SK-N-SH (cell line): ENCODE measurements at regions not wholly inside any gene's neighbourhood (a gene's known extent, or its start where the extent isn't known, plus 50 kb on each side); places are given as distances from the start of the nearest gene placed in this dataset.

Source experiments
- CTCF ChIA-PET: fragments of 300-600, 350-600 bp; formaldehyde crosslinking; extraction: SDS; loops from one replicate; lab custom pipeline; 2021; lab: Yijun Ruan, JAX
- POLR2A ChIA-PET: fragments of 350-600 bp; sonication (Branson Sonifier 250); formaldehyde crosslinking; extraction: SDS; loops from one replicate; lab custom pipeline; 2020; ENCODE audit warnings: antibody characterized with exemption, inconsistent platforms; lab: Yijun Ruan, JAX
- DNase-seq: peaks from one replicate; pipeline ENCODE4 v3.0.0; 2012
- H2AFZ ChIP-seq: fragments of 200-600 bp; sonication (generic); 2 replicates; pipeline ENCODE4 v1.8.1; 2016; ENCODE audit warnings: antibody characterized with exemption, mild to moderate bottlenecking, low read depth
- H3F3A ChIP-seq: fragments of 200-600 bp; sonication (generic); replicated peaks from 2 replicates; pipeline ENCODE3; 2016; ENCODE audit warnings: antibody characterized with exemption, mild to moderate bottlenecking; ENCODE audit not compliant: insufficient read depth
- H3K27ac ChIP-seq, 2 experiments: fragments of 200-500 bp in 1 of 2; fragments of 200-600 bp in 1 of 2; sonication (Bioruptor generic) in 1 of 2; sonication (generic), shearing (Covaris generic) in 1 of 2; 2 replicates each; pipeline versions ENCODE4 v1.5.1 to v1.6.1; 2014 to 2016; ENCODE audit warnings: low read depth in 2 of 2, inconsistent platforms in 1 of 2, low read length in 1 of 2, mild to moderate bottlenecking in 1 of 2, mixed read lengths in 1 of 2
- H3K27me3 ChIP-seq: fragments of 200-600 bp; sonication (generic), shearing (Covaris generic); 2 replicates; pipeline ENCODE4 v1.6.1; 2016; ENCODE audit warnings: mixed run types; ENCODE audit not compliant: insufficient read depth
- H3K36me3 ChIP-seq, 2 experiments: fragments of 200-500 bp in 1 of 2; fragments of 200-600 bp in 1 of 2; sonication (Bioruptor generic) in 1 of 2; sonication (generic) in 1 of 2; replicated peaks in 1 of 2; 2 replicates each; pipeline versions ENCODE3 to v1.5.1; 2014 to 2016; ENCODE audit warnings: low read length in 1 of 2, mild to moderate bottlenecking in 1 of 2; ENCODE audit not compliant: insufficient read depth in 2 of 2, control insufficient read depth in 1 of 2
- H3K4me1 ChIP-seq, 2 experiments: fragments of 200-500 bp in 1 of 2; fragments of 200-600 bp in 1 of 2; sonication (Bioruptor generic) in 1 of 2; sonication (generic), shearing (Covaris generic) in 1 of 2; 2 replicates each; pipeline versions ENCODE4 v1.5.1 to v1.6.1; 2014 to 2016; ENCODE audit warnings: low read depth in 1 of 2, low read length in 1 of 2, mixed run types in 1 of 2; ENCODE audit not compliant: insufficient read depth in 2 of 2, control insufficient read depth in 1 of 2
- H3K4me2 ChIP-seq: fragments of 200-600 bp; sonication (generic), shearing (Covaris generic); 2 replicates; pipeline ENCODE4 v1.6.1; 2017; ENCODE audit warnings: mixed run types
- H3K4me3 ChIP-seq, 2 experiments: fragments of 200-500 bp in 1 of 2; fragments of 200-600 bp in 1 of 2; sonication (Bioruptor generic) in 1 of 2; sonication (generic), shearing (Covaris generic) in 1 of 2; 2 replicates each; pipeline versions ENCODE4 v1.5.1 to v1.8.1; 2014 to 2016; ENCODE audit warnings: low read depth in 2 of 2, inconsistent platforms in 1 of 2, low read length in 1 of 2, mild to moderate bottlenecking in 1 of 2, mixed read lengths in 1 of 2, moderate library complexity in 1 of 2
- H3K79me2 ChIP-seq: fragments of 200-600 bp; sonication (generic); 2 replicates; pipeline ENCODE4 v1.8.1; 2017; ENCODE audit warnings: mild to moderate bottlenecking; ENCODE audit not compliant: insufficient read depth
- H3K9ac ChIP-seq: fragments of 200-600 bp; sonication (generic); 2 replicates; pipeline ENCODE4 v1.6.1; 2017; ENCODE audit warnings: mixed run types
- H3K9me2 ChIP-seq: fragments of 200-600 bp; sonication (generic); 2 replicates; pipeline ENCODE4 v1.6.1; 2017; ENCODE audit warnings: mixed run types
- H3K9me3 ChIP-seq: fragments of 200-600 bp; sonication (generic); 2 replicates; pipeline ENCODE4 v1.6.1; 2017; ENCODE audit warnings: mixed run types, mild to moderate bottlenecking, moderate library complexity
- H4K20me1 ChIP-seq: fragments of 200-600 bp; sonication (generic); 2 replicates; pipeline ENCODE4 v1.6.1; 2017; ENCODE audit warnings: mild to moderate bottlenecking, mixed run types; ENCODE audit not compliant: insufficient read depth
- FOXM1 ChIP-seq: IDR thresholded peaks from 2 replicates; pipeline ENCODE4 v1.4.0; 2012; ENCODE audit warnings: low read depth, mild to moderate bottlenecking
- GATA2 ChIP-seq: sonication (generic); formaldehyde crosslinking; IDR thresholded peaks from 2 replicates; pipeline ENCODE4 v1.5.0; 2020; ENCODE audit warnings: mild to moderate bottlenecking, missing genetic modification reagents
- MEF2A ChIP-seq: IDR thresholded peaks from 2 replicates; pipeline ENCODE4 v1.4.0; 2012; ENCODE audit warnings: low read depth, borderline replicate concordance
- USF1 ChIP-seq: IDR thresholded peaks from 2 replicates; pipeline ENCODE4 v1.4.0; 2012; ENCODE audit warnings: low read depth, borderline replicate concordance
- USF2 ChIP-seq: fragments of 150-350 bp; IDR thresholded peaks from 2 replicates; pipeline ENCODE4 v1.6.1; 2017; ENCODE audit warnings: antibody characterized with exemption, low read length, low read depth, borderline replicate concordance
- WGBS: methylation state at CpG from one replicate; pipeline ENCODE4 v1.1.6; 2017; ENCODE audit warnings: low lambda C conversion rate; 5-methylcytosine and 5-hydroxymethylcytosine counted together
- TF ChIP-seq, protein P1 (sequence below): IDR thresholded peaks from 2 replicates; pipeline ENCODE4 v1.4.0; 2012; ENCODE audit warnings: low read depth, borderline replicate concordance
- TF ChIP-seq, protein P2 (sequence below): fragments of 150-350 bp; IDR thresholded peaks from 2 replicates; pipeline ENCODE4 v1.6.1; 2016; ENCODE audit warnings: mild to moderate bottlenecking, low read depth, low read length

DNA sequence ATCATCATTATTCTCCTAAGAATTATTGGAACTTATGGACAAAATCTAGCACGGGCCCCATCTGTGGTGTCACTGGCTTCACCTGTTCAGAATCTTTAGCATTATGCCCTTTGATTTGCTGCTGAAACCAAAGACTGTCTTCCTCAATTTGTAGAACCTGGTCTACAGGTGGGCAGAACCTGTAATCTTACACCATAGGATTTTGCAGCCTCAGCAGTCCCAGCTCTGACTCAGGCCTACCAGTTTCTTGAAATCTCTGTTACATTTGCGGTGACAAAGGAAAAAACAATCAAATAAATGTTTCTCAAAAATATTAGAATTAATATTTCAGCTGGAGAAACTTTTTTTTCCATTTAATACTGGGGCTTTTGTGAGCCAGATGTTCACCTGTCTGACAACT, 86.1 kb downstream of the EPDR1 start:
- H2AFZ ChIP-seq = no peak overlapping the region
- H3K27ac ChIP-seq = no peak overlapping the region
- H3K4me1 ChIP-seq = no peaks in the 10 kb centered on the region
- no peak overlapping the region for H3K4me3 ChIP-seq
- CTCF ChIA-PET = interaction anchor here (1.6 kb wide), 1 partner anchor 41 kb away, joined by 4 read pairs; no protein-coding TSS in a partner anchor
- no peaks in the 10 kb centered on the region for H3K27me3 ChIP-seq
- no peaks in the 10 kb centered on the region for H3K36me3 ChIP-seq
- no peaks in the 10 kb centered on the region for H4K20me1 ChIP-seq
- no peak overlapping the region for H3K4me2 ChIP-seq
- TF ChIP-seq, protein P1, sequence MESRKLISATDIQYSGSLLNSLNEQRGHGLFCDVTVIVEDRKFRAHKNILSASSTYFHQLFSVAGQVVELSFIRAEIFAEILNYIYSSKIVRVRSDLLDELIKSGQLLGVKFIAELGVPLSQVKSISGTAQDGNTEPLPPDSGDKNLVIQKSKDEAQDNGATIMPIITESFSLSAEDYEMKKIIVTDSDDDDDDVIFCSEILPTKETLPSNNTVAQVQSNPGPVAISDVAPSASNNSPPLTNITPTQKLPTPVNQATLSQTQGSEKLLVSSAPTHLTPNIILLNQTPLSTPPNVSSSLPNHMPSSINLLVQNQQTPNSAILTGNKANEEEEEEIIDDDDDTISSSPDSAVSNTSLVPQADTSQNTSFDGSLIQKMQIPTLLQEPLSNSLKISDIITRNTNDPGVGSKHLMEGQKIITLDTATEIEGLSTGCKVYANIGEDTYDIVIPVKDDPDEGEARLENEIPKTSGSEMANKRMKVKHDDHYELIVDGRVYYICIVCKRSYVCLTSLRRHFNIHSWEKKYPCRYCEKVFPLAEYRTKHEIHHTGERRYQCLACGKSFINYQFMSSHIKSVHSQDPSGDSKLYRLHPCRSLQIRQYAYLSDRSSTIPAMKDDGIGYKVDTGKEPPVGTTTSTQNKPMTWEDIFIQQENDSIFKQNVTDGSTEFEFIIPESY = no peak
- no peak for TF ChIP-seq USF1
- TF ChIP-seq, all 33 proteins: peak for 0
- H3K9me3 ChIP-seq = 0 out of 2 replicates have a peak, but pooled peaks cover 3% of the 10 kb centered on the region
- WGBS = 29% methylated on average over 2 of the region's 2 CpGs
- no peaks in the 10 kb centered on the region for H3K9me2 ChIP-seq
- no peak for DNase-seq
- H3F3A ChIP-seq = no peaks in the 10 kb centered on the region
- POLR2A ChIA-PET = no interaction called here
- H3K79me2 ChIP-seq = no peaks in the 10 kb centered on the region
- no peak overlapping the region for H3K9ac ChIP-seq

DNA sequence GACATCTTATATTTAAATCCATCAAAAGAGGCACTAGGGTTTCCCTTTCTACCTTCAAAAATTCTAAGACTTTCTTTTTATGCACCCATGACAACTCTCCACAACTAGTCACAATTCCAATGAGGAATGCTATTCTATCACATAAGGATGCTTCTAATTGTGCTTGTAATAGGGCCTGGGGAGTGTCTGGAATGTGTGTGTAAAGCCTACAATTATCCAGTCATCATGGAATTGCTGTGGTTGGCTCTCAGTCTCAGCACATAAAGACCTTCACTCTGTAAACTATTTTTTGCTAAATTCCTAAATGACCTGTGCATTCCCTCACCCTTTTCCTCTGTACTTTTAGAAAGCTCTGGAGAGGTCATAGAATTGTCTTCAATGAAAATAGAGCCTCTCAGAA, 86.7 kb downstream of the EPDR1 start:
- Histone ChIP-seq H2AFZ (no peak overlapping the region), H3F3A (no peaks in the 10 kb centered on the region), H3K9me2 (no peaks in the 10 kb centered on the region), H3K4me3 (no peak overlapping the region), H3K79me2 (no peaks in the 10 kb centered on the region), H3K36me3 (no peaks in the 10 kb centered on the region), H3K9me3 (0 out of 2 replicates have a peak, but pooled peaks cover 3% of the 10 kb centered on the region), H3K9ac (no peak overlapping the region), H3K4me1 (no peaks in the 10 kb centered on the region), H3K27me3 (no peaks in the 10 kb centered on the region), H3K4me2 (no peak overlapping the region), H3K27ac (no peak overlapping the region), H4K20me1 (no peaks in the 10 kb centered on the region)
- TF ChIP-seq GATA2 (CRISPR knock-in tag) = no peak
- no peak for TF ChIP-seq USF1
- no peak for TF ChIP-seq FOXM1
- TF ChIP-seq, protein P2, sequence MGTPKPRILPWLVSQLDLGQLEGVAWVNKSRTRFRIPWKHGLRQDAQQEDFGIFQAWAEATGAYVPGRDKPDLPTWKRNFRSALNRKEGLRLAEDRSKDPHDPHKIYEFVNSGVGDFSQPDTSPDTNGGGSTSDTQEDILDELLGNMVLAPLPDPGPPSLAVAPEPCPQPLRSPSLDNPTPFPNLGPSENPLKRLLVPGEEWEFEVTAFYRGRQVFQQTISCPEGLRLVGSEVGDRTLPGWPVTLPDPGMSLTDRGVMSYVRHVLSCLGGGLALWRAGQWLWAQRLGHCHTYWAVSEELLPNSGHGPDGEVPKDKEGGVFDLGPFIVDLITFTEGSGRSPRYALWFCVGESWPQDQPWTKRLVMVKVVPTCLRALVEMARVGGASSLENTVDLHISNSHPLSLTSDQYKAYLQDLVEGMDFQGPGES = no peak
- no peak for TF ChIP-seq MEF2A
- no peak for TF ChIP-seq USF2
- ChIA-PET CTCF (interaction anchor here (1.1 to 1.6 kb wide), 2 partner anchors 13 to 41 kb away, joined by 4 to 5 read pairs; no protein-coding TSS in a partner anchor), POLR2A (no interaction called here)
- DNase-seq = no peak
